Vagina (tissue), 2 donors: ENCODE measurements at regions not wholly inside any gene's neighbourhood (a gene's known extent, or its start where the extent isn't known, plus 50 kb on each side); places are given as distances from the start of the nearest gene placed in this dataset.
"Not testable (repeated sequence)": the region's sequence is repeated elsewhere in the genome, so short reads cannot be mapped to it uniquely, and the experiment has no call there.

Experiments used
- DNase-seq, 2 donors: peaks; one replicate each; pipeline ENCODE4 v3.0.0-alpha.2; 2017; ENCODE audit errors: extremely low spot score in 2 of 2
- H3K27ac ChIP-seq: fragments of 200-600 bp; sonication (generic); one replicate; pipeline ENCODE4 v1.5.1; 2019
- H3K27me3 ChIP-seq: fragments of 200-600 bp; sonication (generic); one replicate; pipeline ENCODE4 v1.5.1; 2019
- H3K36me3 ChIP-seq, 2 donors: fragments of 200-600 bp; sonication (generic); one replicate each; pipeline ENCODE4 v1.5.1; 2017 to 2019
- H3K4me1 ChIP-seq: fragments of 200-600 bp; sonication (generic); one replicate; pipeline ENCODE4 v1.5.1; 2019
- H3K4me3 ChIP-seq, 2 donors: fragments of 200-600 bp; sonication (generic); 1 replicate in 1 of 2; 2 replicates in 1 of 2; pipeline ENCODE4 v1.5.1; 2016 to 2019
- H3K9me3 ChIP-seq: fragments of 200-600 bp; sonication (generic); one replicate; pipeline ENCODE4 v1.5.1; 2019
- CTCF ChIP-seq, 3 experiments: fragments of 450-650 bp in 2 of 3; fragments of 200-600 bp in 1 of 3; sonication (generic) in 1 of 3; IDR thresholded peaks; one replicate each; pipeline ENCODE4 v1.5.1; 2017 to 2019; ENCODE audit warnings: antibody characterized with exemption in 3 of 3, mild to moderate bottlenecking in 2 of 3, moderate library complexity in 2 of 3
- POLR2A ChIP-seq, 2 donors: fragments of 450-650 bp; IDR thresholded peaks; one replicate each; pipeline ENCODE4 v1.6.1; 2017; ENCODE audit warnings: antibody characterized with exemption in 2 of 2, mild to moderate bottlenecking in 2 of 2, moderate library complexity in 2 of 2
- POLR2AphosphoS5 ChIP-seq, 2 donors: sonication (generic); formaldehyde crosslinking; IDR thresholded peaks; one replicate each; pipeline ENCODE4 v1.9.0; 2017; ENCODE audit warnings: antibody characterized with exemption in 2 of 2, mild to moderate bottlenecking in 2 of 2, low read depth in 1 of 2; ENCODE audit not compliant: insufficient read depth in 1 of 2
- intact Hi-C: fragments of 100-400 bp; cut with DNase I; formaldehyde crosslinking; loops from one replicate; pipeline ENCODE4 v1.15.1; 2023

- H3K27me3 ChIP-seq, result no peaks in the 10 kb centered on the region
- DNase-seq, result no peak
- intact Hi-C loops, result no loop called here
- H3K36me3 ChIP-seq, result no peaks in the 10 kb centered on the region
- TF ChIP-seq POLR2AphosphoS5 (IDR thresholded peaks at IDR 0.05; ENCODE audit: insufficient read depth in 1 of 2, low read depth in 1 of 2) (no peak), CTCF (IDR thresholded peaks at IDR 0.05) (no peak), POLR2A (IDR thresholded peaks at IDR 0.05) (no peak)
- H3K4me1 ChIP-seq, result no peaks in the 10 kb centered on the region
- H3K9me3 ChIP-seq, result no peaks in the 10 kb centered on the region
- no peak overlapping the region for H3K27ac ChIP-seq
- no peak overlapping the region for H3K4me3 ChIP-seq
Measured at GRCh38 chr16:48035142-48035541, 120.7 kb downstream of the ABCC12 start.

- Histone ChIP-seq H3K4me1 (no peaks in the 10 kb centered on the region), H3K36me3 (no peaks in the 10 kb centered on the region), H3K9me3 (no peaks in the 10 kb centered on the region), H3K4me3 (no peak overlapping the region), H3K27ac (no peak overlapping the region), H3K27me3 (no peaks in the 10 kb centered on the region)
- no peak for DNase-seq
- intact Hi-C loops, result no loop called here
- no peak for TF ChIP-seq POLR2AphosphoS5 (IDR thresholded peaks at IDR 0.05; ENCODE audit: insufficient read depth in 1 of 2, low read depth in 1 of 2)
Measured at GRCh38 chr16:48030926-48031325, 124.9 kb downstream of the ABCC12 start.

- no peaks in the 10 kb centered on the region for H3K4me1 ChIP-seq
- H3K36me3 ChIP-seq, result no peaks in the 10 kb centered on the region
- H3K4me3 ChIP-seq, result no peak overlapping the region
- intact Hi-C loops, result no loop called here
- no peak for TF ChIP-seq CTCF (IDR thresholded peaks at IDR 0.05)
- no peak for TF ChIP-seq POLR2A (IDR thresholded peaks at IDR 0.05)
- no peak for TF ChIP-seq POLR2AphosphoS5 (IDR thresholded peaks at IDR 0.05; ENCODE audit: insufficient read depth in 1 of 2, low read depth in 1 of 2)
- no peaks in the 10 kb centered on the region for H3K9me3 ChIP-seq
- no peak overlapping the region for H3K27ac ChIP-seq
- no peak for DNase-seq
- H3K27me3 ChIP-seq, result no peaks in the 10 kb centered on the region
Measured at GRCh38 chr16:48029768-48030167, 126.0 kb downstream of the ABCC12 start.

GRCh38 chr16:48025359-48025758 lies 130.4 kb downstream of the ABCC12 start:
- Histone ChIP-seq H3K36me3 (no peaks in the 10 kb centered on the region), H3K4me3 (no peak overlapping the region), H3K4me1 (no peaks in the 10 kb centered on the region), H3K9me3 (no peaks in the 10 kb centered on the region), H3K27ac (no peak overlapping the region), H3K27me3 (no peaks in the 10 kb centered on the region)
- intact Hi-C loops, result no loop called here
- no peak for TF ChIP-seq POLR2A (IDR thresholded peaks at IDR 0.05)
- TF ChIP-seq CTCF (IDR thresholded peaks at IDR 0.05), result no peak
- no peak for TF ChIP-seq POLR2AphosphoS5 (IDR thresholded peaks at IDR 0.05; ENCODE audit: insufficient read depth in 1 of 2, low read depth in 1 of 2)
- DNase-seq, result no peak

- no peak for TF ChIP-seq POLR2AphosphoS5 (IDR thresholded peaks at IDR 0.05; ENCODE audit: insufficient read depth in 1 of 2, low read depth in 1 of 2)
- no peak for TF ChIP-seq POLR2A (IDR thresholded peaks at IDR 0.05)
- no peak for TF ChIP-seq CTCF (IDR thresholded peaks at IDR 0.05)
- intact Hi-C loops, result no loop called here
- no peaks in the 10 kb centered on the region for H3K4me1 ChIP-seq
- H3K4me3 ChIP-seq, result no peak overlapping the region
- no peaks in the 10 kb centered on the region for H3K36me3 ChIP-seq
- no peaks in the 10 kb centered on the region for H3K9me3 ChIP-seq
- no peaks in the 10 kb centered on the region for H3K27me3 ChIP-seq
- no peak for DNase-seq
- H3K27ac ChIP-seq, result no peak overlapping the region
Measured at GRCh38 chr16:48024042-48024441, 131.8 kb downstream of the ABCC12 start.

GRCh38 chr16:48022496-48022895 lies 133.3 kb downstream of the ABCC12 start:
- intact Hi-C loops, result no loop called here
- DNase-seq, result no peak
- H3K27ac ChIP-seq, result no peak overlapping the region
- H3K27me3 ChIP-seq, result no peaks in the 10 kb centered on the region
- H3K4me1 ChIP-seq, result no peaks in the 10 kb centered on the region
- TF ChIP-seq POLR2AphosphoS5 (IDR thresholded peaks at IDR 0.05; ENCODE audit: insufficient read depth in 1 of 2, low read depth in 1 of 2), result no peak
- TF ChIP-seq POLR2A (IDR thresholded peaks at IDR 0.05), result no peak
- TF ChIP-seq CTCF (IDR thresholded peaks at IDR 0.05), result no peak
- H3K4me3 ChIP-seq, result no peak overlapping the region
- no peaks in the 10 kb centered on the region for H3K9me3 ChIP-seq
- no peaks in the 10 kb centered on the region for H3K36me3 ChIP-seq

GRCh38 chr16:48020617-48021016 lies 135.2 kb downstream of the ABCC12 start:
- intact Hi-C loops, H3K27me3 ChIP-seq, H3K4me3 ChIP-seq, H3K27ac ChIP-seq, H3K4me1 ChIP-seq, DNase-seq, H3K9me3 ChIP-seq, H3K36me3 ChIP-seq: not testable (repeated sequence)
